AG04449 (cell line): ENCODE measurements at regions not wholly inside any gene's neighbourhood (a gene's known extent, or its start where the extent isn't known, plus 50 kb on each side); places are given as distances from the start of the nearest gene placed in this dataset.
"Not testable (repeated sequence)": the region's sequence is repeated elsewhere in the genome, so short reads cannot be mapped to it uniquely, and the experiment has no call there.

Experiments used
- CTCF ChIA-PET: fragments of 350-600 bp; formaldehyde crosslinking; extraction: SDS; loops from one replicate; lab custom pipeline; 2021; ENCODE audit warnings: antibody characterized with exemption; lab: Yijun Ruan, JAX
- POLR2A ChIA-PET: fragments of 400-600, 350-600 bp; formaldehyde crosslinking; extraction: SDS; loops from one replicate; lab custom pipeline; 2020; ENCODE audit warnings: antibody characterized with exemption, inconsistent platforms; lab: Yijun Ruan, JAX
- DNase-seq: peaks from one replicate; pipeline ENCODE4 v3.0.0-alpha.2; 2010; ENCODE audit warnings: low read depth, low spot score
- H3K4me3 ChIP-seq: 2 replicates; pipeline ENCODE4 v1.5.1; 2011; ENCODE audit warnings: low read depth, mild to moderate bottlenecking, control low read depth, low read length
- TF ChIP-seq, protein P1 (sequence below): IDR thresholded peaks from one replicate; pipeline ENCODE4 v1.5.1; 2011; ENCODE audit warnings: mild to moderate bottlenecking, moderate library complexity, low read length, control low read depth, inconsistent platforms; ENCODE audit not compliant: insufficient read depth; ENCODE audit errors: missing control alignments

DNA sequence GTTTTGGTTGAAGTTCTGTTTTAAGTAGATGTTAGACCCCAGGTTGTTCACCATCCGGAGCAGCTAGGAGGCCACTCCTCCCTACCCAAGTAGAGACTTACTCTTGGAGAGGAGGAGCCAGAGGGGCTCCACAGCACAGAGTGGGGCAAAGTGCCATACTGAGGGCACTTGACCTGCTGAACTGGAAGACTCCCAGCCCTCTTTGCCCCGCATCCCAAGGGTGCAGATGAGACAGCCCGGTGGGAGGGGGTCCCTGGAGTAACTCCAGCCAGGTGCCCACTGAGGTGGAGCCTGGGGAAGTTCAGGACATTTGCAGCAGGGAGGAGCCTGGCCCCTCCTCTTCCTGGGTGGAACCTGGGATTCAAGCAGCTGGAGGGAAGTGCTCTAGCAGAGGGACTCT lies 102.1 kb upstream of the GPR6 start:
- ChIA-PET CTCF (no interaction called here), POLR2A (no interaction called here)
- H3K4me3 ChIP-seq, result no peak overlapping the region
- no peak for DNase-seq
- TF ChIP-seq, protein P1, sequence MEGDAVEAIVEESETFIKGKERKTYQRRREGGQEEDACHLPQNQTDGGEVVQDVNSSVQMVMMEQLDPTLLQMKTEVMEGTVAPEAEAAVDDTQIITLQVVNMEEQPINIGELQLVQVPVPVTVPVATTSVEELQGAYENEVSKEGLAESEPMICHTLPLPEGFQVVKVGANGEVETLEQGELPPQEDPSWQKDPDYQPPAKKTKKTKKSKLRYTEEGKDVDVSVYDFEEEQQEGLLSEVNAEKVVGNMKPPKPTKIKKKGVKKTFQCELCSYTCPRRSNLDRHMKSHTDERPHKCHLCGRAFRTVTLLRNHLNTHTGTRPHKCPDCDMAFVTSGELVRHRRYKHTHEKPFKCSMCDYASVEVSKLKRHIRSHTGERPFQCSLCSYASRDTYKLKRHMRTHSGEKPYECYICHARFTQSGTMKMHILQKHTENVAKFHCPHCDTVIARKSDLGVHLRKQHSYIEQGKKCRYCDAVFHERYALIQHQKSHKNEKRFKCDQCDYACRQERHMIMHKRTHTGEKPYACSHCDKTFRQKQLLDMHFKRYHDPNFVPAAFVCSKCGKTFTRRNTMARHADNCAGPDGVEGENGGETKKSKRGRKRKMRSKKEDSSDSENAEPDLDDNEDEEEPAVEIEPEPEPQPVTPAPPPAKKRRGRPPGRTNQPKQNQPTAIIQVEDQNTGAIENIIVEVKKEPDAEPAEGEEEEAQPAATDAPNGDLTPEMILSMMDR, result no peak

GRCh38 chr6:109877028-109878004 lies 100.8 kb upstream of the GPR6 start:
- H3K4me3 ChIP-seq, result no peak overlapping the region
- ChIA-PET CTCF (no interaction called here), POLR2A (no interaction called here)
- TF ChIP-seq, protein P1, result no peak
- no peak for DNase-seq

DNA sequence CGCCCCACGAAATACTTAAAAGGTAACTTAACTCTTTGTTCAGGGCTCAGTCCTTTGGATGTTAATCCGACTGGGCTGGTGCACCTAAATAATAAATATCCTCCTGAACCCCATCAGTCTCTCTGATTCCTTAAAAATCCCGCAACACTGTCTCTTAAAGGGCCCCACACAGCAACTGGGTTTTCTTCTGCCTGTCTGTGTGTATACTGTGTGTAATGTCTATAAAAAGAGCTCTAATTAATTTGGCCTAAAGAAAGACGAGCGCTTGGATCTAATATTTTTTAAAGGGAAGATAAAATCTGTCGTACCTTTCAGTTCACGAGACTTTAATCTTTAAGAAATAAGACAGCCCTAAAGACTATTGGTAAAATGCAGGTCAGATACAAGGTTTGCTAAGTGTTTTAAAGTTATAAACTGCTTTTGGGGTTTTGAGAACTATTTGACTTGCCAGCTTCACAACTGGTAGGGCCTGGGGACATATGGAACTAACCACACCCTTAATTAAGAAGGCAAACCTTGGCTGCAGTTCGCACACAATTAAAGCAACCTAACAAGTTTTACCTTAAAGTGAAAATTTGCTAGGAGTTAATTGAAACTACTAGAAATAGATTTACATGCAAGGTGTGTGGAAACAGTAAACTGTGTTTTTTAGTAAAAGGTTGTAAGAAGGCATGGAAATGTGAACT lies 100.0 kb upstream of the GPR6 start:
- CTCF ChIA-PET, DNase-seq, POLR2A ChIA-PET, H3K4me3 ChIP-seq: not testable (repeated sequence)

DNA sequence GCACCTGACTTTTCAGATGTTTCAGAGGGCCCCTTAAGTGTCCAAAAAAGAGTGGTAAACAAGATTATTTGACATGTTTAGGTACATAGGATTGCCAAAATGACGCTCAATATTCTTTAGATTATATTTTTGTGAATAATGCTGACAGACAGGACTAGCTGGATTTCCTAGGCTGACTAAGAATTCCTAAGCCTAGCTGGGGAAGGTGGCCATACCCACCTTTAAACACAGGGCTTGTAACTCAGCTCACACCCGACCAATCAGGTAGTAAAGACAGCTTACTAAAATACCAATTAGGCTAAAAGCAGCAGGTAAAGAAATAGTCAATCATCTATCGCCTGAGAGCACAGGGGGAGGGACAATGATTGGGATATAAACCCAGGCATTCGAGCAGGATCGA lies 99.0 kb upstream of the GPR6 start:
- H3K4me3 ChIP-seq, CTCF ChIA-PET, POLR2A ChIA-PET, DNase-seq: not testable (repeated sequence)

GRCh38 chr6:109879521-109879920 lies 98.6 kb upstream of the GPR6 start:
- TF ChIP-seq, protein P1, result no peak
- ChIA-PET CTCF (no interaction called here), POLR2A (no interaction called here)
- no peak for DNase-seq
- no peak overlapping the region for H3K4me3 ChIP-seq

DNA sequence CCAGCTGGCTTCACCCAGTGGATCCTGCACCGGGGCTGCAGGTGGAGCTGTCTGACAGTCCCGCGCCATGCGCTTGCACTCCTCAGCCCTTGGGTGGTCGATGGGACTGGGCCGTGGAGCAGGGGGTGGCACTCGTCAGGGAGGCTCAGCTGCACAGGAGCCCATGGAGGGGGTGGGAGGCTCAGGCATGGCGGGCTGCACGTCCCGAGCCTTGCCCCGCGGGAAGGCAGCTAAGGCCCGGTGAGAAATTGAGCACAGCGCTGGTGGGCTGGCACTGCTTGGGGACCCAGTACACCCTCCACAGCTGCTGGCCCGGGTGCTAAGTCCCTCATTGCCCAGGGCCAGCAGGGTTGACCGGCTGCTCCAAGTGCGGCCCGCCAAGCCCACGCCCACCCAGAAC lies 97.0 kb upstream of the GPR6 start:
- POLR2A ChIA-PET, H3K4me3 ChIP-seq, CTCF ChIA-PET, DNase-seq: not testable (repeated sequence)

GRCh38 chr6:109881953-109882490 lies 96.1 kb upstream of the GPR6 start:
- not testable (repeated sequence) for DNase-seq

GRCh38 chr6:109891924-109892323 lies 86.2 kb upstream of the GPR6 start:
- TF ChIP-seq, protein P1, result no peak
- ChIA-PET POLR2A (no interaction called here), CTCF (no interaction called here)
- no peak for DNase-seq
- H3K4me3 ChIP-seq, result no peak overlapping the region

More at GRCh38 chr6:109881953-109882490, 96.1 kb upstream of the GPR6 start:
- H3K4me3 ChIP-seq, POLR2A ChIA-PET, CTCF ChIA-PET: not testable (repeated sequence)
